ENCODE measurements at regions not wholly inside any gene's neighbourhood (a gene's known extent, or its start where the extent isn't known, plus 50 kb on each side); places are given as distances from the start of the nearest gene placed in this dataset.

GRCh38 chr2:58893656-58894351 lies 652.7 kb upstream of the FANCL start:
- POLR2A ChIA-PET: no interaction called here
- Mint-ChIP-seq H3K9me3 (no peaks in the 10 kb centered on the region), H3K27me3 (peaks cover 4% of the 10 kb centered on the region), H3K36me3 (ENCODE audit: low read depth) (no peaks in the 10 kb centered on the region), H3K4me1 (ENCODE audit: low read depth) (no peaks in the 10 kb centered on the region), H3K4me3 (no peak overlapping the region), H3K27ac (no peak overlapping the region)
- TF ChIP-seq, protein P1, sequence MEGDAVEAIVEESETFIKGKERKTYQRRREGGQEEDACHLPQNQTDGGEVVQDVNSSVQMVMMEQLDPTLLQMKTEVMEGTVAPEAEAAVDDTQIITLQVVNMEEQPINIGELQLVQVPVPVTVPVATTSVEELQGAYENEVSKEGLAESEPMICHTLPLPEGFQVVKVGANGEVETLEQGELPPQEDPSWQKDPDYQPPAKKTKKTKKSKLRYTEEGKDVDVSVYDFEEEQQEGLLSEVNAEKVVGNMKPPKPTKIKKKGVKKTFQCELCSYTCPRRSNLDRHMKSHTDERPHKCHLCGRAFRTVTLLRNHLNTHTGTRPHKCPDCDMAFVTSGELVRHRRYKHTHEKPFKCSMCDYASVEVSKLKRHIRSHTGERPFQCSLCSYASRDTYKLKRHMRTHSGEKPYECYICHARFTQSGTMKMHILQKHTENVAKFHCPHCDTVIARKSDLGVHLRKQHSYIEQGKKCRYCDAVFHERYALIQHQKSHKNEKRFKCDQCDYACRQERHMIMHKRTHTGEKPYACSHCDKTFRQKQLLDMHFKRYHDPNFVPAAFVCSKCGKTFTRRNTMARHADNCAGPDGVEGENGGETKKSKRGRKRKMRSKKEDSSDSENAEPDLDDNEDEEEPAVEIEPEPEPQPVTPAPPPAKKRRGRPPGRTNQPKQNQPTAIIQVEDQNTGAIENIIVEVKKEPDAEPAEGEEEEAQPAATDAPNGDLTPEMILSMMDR (IDR thresholded peaks at IDR 0.05): no peak
- no peaks in the 10 kb centered on the region for H3K4me1 ChIP-seq (ENCODE audit: insufficient read depth, low read length)
- H3K4me3 ChIP-seq (ENCODE audit: low read length): no peak overlapping the region
- intact Hi-C loops (cut with DNase I, micrococcal nuclease): no loop called here
- no peak overlapping the region for H3K27ac ChIP-seq (ENCODE audit: low read depth in 1 of 2, low read length in 2 of 2)
- CTCF ChIA-PET: no interaction called here
- H3K27me3 ChIP-seq (ENCODE audit: control insufficient read depth in 1 of 2, insufficient read depth in 2 of 2, low read length in 2 of 2): no peaks in the 10 kb centered on the region
- H3K36me3 ChIP-seq (ENCODE audit: insufficient read depth, low read length): no peaks in the 10 kb centered on the region
- no peak for ATAC-seq (ENCODE audit: poor library complexity)
- peaks cover 0 to 3% of the 10 kb centered on the region in 2 experiments for H3K9me3 ChIP-seq (ENCODE audit: control insufficient read depth in 1 of 2, insufficient read depth in 1 of 2, low read length in 2 of 2)
- no peak for DNase-seq

- H3K36me3 Mint-ChIP-seq (ENCODE audit: low read depth): no peaks in the 10 kb centered on the region
- TF ChIP-seq, protein P1 (IDR thresholded peaks at IDR 0.05): no peak
- no peak for DNase-seq
- no peak overlapping the region for H3K27ac ChIP-seq (ENCODE audit: low read depth in 1 of 2, low read length in 2 of 2)
- ATAC-seq (ENCODE audit: poor library complexity): no peak
- H3K27me3 ChIP-seq (ENCODE audit: control insufficient read depth in 1 of 2, insufficient read depth in 2 of 2, low read length in 2 of 2): no peaks in the 10 kb centered on the region
- no peaks in the 10 kb centered on the region for H3K36me3 ChIP-seq (ENCODE audit: insufficient read depth, low read length)
- intact Hi-C loops (cut with DNase I, micrococcal nuclease): no loop called here
- no peaks in the 10 kb centered on the region for H3K9me3 Mint-ChIP-seq
- H3K4me1 Mint-ChIP-seq (ENCODE audit: low read depth): no peaks in the 10 kb centered on the region
- H3K4me3 ChIP-seq (ENCODE audit: low read length): no peak overlapping the region
- peaks cover 2% of the 10 kb centered on the region for H3K27me3 Mint-ChIP-seq
- CTCF ChIA-PET: no interaction called here
- H3K9me3 ChIP-seq (ENCODE audit: control insufficient read depth in 1 of 2, insufficient read depth in 1 of 2, low read length in 2 of 2): peaks cover 0 to 3% of the 10 kb centered on the region in 2 experiments
- POLR2A ChIA-PET: no interaction called here
- no peak overlapping the region for H3K4me3 Mint-ChIP-seq
- no peak overlapping the region for H3K27ac Mint-ChIP-seq
- no peaks in the 10 kb centered on the region for H3K4me1 ChIP-seq (ENCODE audit: insufficient read depth, low read length)
Observed at GRCh38 chr2:58891828-58892377, 650.8 kb upstream of the FANCL start.

DNA sequence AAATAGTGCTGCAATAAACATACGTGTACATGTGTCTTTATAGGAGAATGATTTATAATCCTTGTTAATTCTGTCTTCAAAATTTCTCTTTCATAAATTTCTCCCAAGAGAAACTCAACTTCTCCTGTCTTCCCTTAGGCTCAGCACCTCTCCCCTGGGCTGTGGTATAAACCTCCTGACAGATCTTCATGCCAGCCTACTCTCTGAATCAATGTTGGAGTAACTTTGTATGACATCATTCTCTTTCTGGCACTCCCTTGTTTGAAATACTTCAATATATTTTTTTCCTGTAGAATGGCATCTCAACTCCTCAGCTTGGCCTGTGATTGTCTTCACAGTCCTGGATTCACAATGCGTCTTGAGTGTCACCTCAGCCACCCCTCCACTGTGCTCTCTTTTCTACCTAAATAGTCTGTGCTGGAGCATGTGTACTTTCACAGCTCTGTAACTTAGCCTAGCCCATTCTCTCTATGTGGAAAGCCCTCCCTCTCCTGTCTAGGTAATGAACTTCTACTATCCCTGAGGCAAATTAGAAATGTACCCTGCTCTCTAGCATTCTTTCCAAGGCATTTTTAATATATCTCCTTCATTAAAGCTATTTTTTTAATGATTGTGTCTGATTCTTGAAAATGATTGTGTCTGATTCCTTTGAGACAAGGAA lies 649.9 kb upstream of the FANCL start:
- intact Hi-C loops (cut with DNase I, micrococcal nuclease): no loop called here
- Histone ChIP-seq H3K27me3 (ENCODE audit: control insufficient read depth in 1 of 2, insufficient read depth in 2 of 2, low read length in 2 of 2) (no peaks in the 10 kb centered on the region), H3K4me1 (ENCODE audit: insufficient read depth, low read length) (no peaks in the 10 kb centered on the region), H3K36me3 (ENCODE audit: insufficient read depth, low read length) (no peaks in the 10 kb centered on the region), H3K9me3 (ENCODE audit: control insufficient read depth in 1 of 2, insufficient read depth in 1 of 2, low read length in 2 of 2) (peaks cover 0 to 3% of the 10 kb centered on the region in 2 experiments), H3K27ac (ENCODE audit: low read depth in 1 of 2, low read length in 2 of 2) (no peak overlapping the region), H3K4me3 (ENCODE audit: low read length) (no peak overlapping the region)
- CTCF ChIA-PET: no interaction called here
- no peaks in the 10 kb centered on the region for H3K36me3 Mint-ChIP-seq (ENCODE audit: low read depth)
- no peak overlapping the region for H3K27ac Mint-ChIP-seq
- no peaks in the 10 kb centered on the region for H3K4me1 Mint-ChIP-seq (ENCODE audit: low read depth)
- POLR2A ChIA-PET: no interaction called here
- H3K9me3 Mint-ChIP-seq: no peaks in the 10 kb centered on the region
- TF ChIP-seq, protein P1 (IDR thresholded peaks at IDR 0.05): no peak
- ATAC-seq (ENCODE audit: poor library complexity) (no peak), DNase-seq (no peak)
- H3K4me3 Mint-ChIP-seq: no peak overlapping the region
- H3K27me3 Mint-ChIP-seq: no peaks in the 10 kb centered on the region

Data from CD4-positive, alpha-beta T cell (primary cell).